Ishikawa (cell line): ENCODE measurements at regions not wholly inside any gene's neighbourhood (a gene's known extent, or its start where the extent isn't known, plus 50 kb on each side); places are given as distances from the start of the nearest gene placed in this dataset.

ENCODE experiments used
- CREB1 ChIP-seq: IDR thresholded peaks from 2 replicates; pipeline ENCODE4 v1.6.1; 2012; ENCODE audit warnings: low read depth
- EGR1 ChIP-seq: IDR thresholded peaks from 2 replicates; pipeline ENCODE4 v1.6.1; 2012
- EP300 ChIP-seq: IDR thresholded peaks from 2 replicates; pipeline ENCODE4 v1.6.1; 2012; ENCODE audit warnings: borderline replicate concordance
- FOXM1 ChIP-seq: IDR thresholded peaks from 2 replicates; pipeline ENCODE4 v1.6.1; 2012; ENCODE audit warnings: low read depth, borderline replicate concordance
- NFIC ChIP-seq: IDR thresholded peaks from 2 replicates; pipeline ENCODE4 v1.6.1; 2012
- RAD21 ChIP-seq: IDR thresholded peaks from 2 replicates; pipeline ENCODE4 v1.6.1; 2012; ENCODE audit warnings: low read depth
- TAF1 ChIP-seq: IDR thresholded peaks from 2 replicates; pipeline ENCODE4 v1.6.1; 2012; ENCODE audit warnings: low read depth, mild to moderate bottlenecking
- TCF12 ChIP-seq: IDR thresholded peaks from 2 replicates; pipeline ENCODE4 v1.6.1; 2012; ENCODE audit warnings: low read depth
- TEAD4 ChIP-seq: IDR thresholded peaks from 2 replicates; pipeline ENCODE4 v1.6.1; 2012
- USF1 ChIP-seq: IDR thresholded peaks from 2 replicates; pipeline ENCODE4 v1.6.1; 2012
- YY1 ChIP-seq: IDR thresholded peaks from 2 replicates; pipeline ENCODE4 v1.6.1; 2012; ENCODE audit warnings: low read depth
- ZBTB7A ChIP-seq: IDR thresholded peaks from 2 replicates; pipeline ENCODE4 v1.6.1; 2012; ENCODE audit warnings: low read depth
- TF ChIP-seq, protein P1 (sequence below): IDR thresholded peaks from 2 replicates; pipeline ENCODE4 v1.6.1; 2012; ENCODE audit warnings: low read depth, mild to moderate bottlenecking

DNA sequence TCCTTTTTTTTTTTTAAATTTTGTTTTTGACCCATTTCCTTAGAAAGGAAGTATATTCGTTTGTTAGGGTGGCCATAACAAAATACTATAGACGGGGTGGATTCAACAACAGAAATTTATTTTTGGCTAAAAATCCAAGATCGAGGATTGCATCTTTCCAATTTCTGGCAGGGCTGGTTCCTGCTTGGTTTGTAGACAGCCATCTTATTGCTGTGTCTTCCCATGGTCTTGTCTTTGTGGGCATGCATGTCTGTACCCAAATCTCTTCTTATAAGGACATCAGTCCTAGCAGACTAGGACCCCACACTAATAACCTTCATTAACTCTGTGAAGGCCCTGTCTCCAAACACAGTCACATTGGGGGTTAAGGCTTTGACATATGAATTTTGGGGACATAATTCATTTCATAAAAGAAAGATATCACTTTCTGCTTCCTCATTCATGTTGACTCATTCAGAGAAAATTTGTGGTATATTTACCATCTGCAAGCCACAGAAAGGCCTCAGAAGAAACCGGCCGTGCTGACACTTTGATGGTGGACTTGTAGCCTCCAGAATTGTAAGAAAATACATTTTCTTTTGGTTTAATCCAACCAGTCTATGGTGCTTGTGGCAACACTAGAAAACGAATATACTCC, 262.1 kb downstream of the LPIN1 start:
- TF ChIP-seq EP300 (no peak), RAD21 (no peak), ZBTB7A (no peak), TCF12 (no peak), TEAD4 (no peak), EGR1 (no peak), FOXM1 (no peak), CREB1 (no peak), NFIC (no peak), YY1 (no peak), TAF1 (no peak), USF1 (no peak)
- TF ChIP-seq, protein P1, sequence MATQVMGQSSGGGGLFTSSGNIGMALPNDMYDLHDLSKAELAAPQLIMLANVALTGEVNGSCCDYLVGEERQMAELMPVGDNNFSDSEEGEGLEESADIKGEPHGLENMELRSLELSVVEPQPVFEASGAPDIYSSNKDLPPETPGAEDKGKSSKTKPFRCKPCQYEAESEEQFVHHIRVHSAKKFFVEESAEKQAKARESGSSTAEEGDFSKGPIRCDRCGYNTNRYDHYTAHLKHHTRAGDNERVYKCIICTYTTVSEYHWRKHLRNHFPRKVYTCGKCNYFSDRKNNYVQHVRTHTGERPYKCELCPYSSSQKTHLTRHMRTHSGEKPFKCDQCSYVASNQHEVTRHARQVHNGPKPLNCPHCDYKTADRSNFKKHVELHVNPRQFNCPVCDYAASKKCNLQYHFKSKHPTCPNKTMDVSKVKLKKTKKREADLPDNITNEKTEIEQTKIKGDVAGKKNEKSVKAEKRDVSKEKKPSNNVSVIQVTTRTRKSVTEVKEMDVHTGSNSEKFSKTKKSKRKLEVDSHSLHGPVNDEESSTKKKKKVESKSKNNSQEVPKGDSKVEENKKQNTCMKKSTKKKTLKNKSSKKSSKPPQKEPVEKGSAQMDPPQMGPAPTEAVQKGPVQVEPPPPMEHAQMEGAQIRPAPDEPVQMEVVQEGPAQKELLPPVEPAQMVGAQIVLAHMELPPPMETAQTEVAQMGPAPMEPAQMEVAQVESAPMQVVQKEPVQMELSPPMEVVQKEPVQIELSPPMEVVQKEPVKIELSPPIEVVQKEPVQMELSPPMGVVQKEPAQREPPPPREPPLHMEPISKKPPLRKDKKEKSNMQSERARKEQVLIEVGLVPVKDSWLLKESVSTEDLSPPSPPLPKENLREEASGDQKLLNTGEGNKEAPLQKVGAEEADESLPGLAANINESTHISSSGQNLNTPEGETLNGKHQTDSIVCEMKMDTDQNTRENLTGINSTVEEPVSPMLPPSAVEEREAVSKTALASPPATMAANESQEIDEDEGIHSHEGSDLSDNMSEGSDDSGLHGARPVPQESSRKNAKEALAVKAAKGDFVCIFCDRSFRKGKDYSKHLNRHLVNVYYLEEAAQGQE, result no peak
